GM12872 (cell line): ENCODE measurements at regions not wholly inside any gene's neighbourhood (a gene's known extent, or its start where the extent isn't known, plus 50 kb on each side); places are given as distances from the start of the nearest gene placed in this dataset.

Experiments used
- TF ChIP-seq, protein P1 (sequence below): IDR thresholded peaks from 3 replicates; pipeline ENCODE4 v1.5.1; 2011; ENCODE audit warnings: low read depth, mild to moderate bottlenecking, low read length, moderate library complexity; ENCODE audit not compliant: insufficient read depth

DNA sequence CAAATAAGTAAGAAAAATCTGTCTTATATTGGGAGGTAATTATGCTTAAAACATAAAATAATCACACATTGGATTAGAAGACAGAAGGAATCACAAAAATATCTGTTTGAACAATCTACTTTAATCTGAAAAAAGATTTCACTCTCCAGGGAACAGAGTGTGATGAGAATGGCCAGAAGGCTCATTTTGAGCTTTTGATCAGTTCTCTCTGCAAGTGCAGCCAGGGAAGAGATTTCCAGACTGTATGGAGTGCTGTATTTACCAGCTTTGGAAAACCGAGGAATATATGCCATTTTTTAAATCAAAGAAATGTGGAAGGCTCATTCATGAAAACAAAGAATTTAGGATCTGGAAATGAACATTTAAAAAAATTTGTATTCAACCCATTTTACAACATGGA is 83.0 kb upstream of the WAC start:
- TF ChIP-seq, protein P1, sequence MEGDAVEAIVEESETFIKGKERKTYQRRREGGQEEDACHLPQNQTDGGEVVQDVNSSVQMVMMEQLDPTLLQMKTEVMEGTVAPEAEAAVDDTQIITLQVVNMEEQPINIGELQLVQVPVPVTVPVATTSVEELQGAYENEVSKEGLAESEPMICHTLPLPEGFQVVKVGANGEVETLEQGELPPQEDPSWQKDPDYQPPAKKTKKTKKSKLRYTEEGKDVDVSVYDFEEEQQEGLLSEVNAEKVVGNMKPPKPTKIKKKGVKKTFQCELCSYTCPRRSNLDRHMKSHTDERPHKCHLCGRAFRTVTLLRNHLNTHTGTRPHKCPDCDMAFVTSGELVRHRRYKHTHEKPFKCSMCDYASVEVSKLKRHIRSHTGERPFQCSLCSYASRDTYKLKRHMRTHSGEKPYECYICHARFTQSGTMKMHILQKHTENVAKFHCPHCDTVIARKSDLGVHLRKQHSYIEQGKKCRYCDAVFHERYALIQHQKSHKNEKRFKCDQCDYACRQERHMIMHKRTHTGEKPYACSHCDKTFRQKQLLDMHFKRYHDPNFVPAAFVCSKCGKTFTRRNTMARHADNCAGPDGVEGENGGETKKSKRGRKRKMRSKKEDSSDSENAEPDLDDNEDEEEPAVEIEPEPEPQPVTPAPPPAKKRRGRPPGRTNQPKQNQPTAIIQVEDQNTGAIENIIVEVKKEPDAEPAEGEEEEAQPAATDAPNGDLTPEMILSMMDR = no peak

DNA sequence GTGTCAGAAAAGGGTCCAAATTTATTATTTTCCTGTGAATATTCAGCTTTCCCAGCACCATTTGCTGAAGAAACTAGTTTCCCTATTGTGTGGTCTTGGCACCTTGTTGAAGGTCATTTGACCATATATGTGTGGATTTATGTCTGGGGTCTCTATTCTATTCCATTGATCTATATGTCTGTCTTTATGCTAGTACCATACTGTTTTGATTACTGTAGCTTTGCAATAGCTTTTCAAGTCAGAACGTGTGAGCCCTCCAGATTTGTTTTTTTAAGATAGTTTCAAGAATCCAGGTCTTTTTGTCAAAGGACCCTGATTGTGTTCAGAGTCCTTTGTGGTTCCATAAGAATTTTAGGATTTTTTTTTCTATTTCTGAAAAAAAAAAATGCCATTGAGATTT is 79.0 kb upstream of the WAC start:
- TF ChIP-seq, protein P1 = no peak

DNA sequence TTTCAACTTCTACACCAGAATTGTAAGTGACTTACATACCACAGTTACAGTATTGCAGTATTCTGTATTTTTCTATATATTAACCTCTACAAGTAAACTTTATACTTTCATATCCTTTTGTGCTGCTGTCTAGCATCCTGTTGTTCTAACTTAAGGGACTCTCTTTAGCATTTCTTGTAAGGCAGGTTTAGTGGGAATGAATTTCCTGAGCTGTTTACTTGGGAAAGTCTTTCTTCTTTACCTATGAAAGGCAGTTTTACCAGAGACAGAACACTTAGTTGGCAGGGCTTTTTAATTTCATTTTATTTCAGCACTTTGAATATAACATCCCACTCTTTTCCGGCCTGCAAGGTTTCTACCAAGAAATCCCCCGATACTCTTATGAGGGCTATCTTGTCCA is 75.8 kb upstream of the WAC start:
- TF ChIP-seq, protein P1 = no peak

DNA sequence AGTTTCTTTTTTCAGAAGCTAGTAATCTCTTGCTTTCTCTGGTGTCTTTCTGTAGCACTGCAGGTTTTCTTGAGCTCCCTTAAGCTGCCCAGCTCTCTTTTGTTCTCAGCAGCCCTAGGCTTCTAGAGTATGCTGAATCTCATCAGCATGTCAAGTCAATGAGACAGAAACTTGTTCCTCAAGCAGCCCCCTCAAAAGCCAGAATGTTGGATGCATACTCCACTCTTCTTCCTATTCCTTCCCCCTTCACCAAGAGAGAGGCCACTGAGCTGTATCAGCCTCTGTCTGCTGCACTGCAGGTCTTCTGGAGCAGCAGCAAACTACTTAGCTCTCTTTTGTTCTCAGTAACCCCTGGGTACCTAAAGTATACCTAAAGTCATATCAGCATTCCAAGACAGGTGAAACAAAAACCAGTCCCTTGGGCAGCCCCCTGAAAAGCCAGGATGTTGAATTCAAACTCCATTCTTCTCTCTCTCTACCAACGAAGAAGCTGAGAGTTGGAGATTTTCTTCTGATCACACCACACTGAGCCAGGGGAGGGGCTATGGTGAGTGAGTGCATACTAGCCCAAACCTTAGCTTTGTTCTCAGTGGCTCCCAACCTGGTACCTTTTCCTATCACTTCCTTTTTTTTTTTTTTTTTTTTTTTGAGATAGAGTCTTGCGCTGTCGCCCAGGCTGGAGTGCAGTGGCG is 73.3 kb upstream of the WAC start:
- TF ChIP-seq, protein P1 = no peak

DNA sequence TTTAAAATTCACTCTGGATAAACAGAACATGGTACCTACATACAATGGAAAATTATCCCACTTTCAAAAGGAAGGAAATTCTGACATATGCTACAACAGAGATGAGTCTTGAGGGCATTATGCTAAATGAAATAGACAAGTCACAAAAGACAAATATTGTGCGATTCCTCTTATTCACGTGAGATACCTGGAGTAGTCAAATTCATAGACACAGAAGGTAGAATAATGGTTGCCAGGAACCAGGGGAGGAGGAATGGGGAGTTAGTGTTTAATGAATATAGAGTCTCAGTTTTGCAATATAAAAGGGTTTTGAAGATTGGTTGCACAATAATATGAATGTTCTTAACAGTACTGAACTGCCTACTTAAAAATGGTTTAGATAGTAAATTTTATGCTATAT is 69.8 kb upstream of the WAC start:
- TF ChIP-seq, protein P1 = no peak

DNA sequence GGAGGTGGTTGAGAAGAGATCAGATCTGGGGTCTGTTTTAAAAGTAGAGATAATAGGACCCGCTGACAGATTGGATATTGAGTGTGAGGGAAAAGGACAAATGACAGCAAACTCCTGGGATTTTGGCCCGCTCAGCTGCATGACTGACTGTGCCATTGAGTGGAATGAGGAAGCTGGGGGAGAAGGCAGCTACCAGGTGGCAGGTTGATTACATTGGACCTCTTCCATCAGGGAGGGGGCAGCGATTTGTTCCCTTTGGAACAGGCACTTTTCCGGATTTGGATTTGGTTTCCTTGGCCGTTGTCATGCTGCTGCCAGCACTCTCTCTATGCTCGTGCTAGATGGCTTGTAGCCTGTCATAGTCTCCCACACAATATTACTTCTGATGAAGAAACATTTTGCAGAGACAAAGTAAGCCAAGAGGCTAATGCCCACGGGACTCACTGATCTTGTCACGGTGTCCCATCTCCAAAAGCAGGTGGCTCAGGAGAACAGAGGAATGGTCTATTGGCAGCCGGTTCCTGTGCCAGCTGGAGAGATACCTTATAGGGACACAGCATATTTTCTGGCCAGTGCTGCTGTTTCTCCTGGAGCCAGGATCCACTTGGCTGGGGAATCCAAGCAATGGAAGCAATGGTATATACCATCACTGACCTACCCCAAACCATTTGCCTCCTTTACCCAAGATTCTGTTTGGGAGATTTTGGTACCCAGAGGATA is 69.1 kb upstream of the WAC start:
- TF ChIP-seq, protein P1 = no peak

DNA sequence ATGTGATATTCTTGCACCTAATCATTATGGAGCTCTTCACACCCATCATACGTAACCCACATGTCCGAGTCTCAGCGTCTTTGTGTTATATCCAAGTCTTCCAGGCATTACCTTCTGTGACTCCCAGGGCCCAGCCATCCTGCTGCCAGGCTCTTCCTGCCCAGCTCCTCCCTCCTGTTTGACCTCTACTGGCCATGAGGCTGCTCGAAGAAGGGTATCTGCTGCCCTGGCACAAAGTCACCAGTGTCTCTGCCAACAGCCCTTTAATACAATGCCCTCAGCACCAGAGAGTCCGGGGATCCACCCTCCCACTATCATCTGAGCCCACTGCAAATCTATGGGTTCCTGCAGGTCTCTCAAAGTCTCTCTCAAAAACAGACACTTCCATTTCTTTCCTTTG is 65.3 kb upstream of the WAC start:
- TF ChIP-seq, protein P1 = no peak
